ENCODE measurements at regions not wholly inside any gene's neighbourhood (a gene's known extent, or its start where the extent isn't known, plus 50 kb on each side); places are given as distances from the start of the nearest gene placed in this dataset.

DNA sequence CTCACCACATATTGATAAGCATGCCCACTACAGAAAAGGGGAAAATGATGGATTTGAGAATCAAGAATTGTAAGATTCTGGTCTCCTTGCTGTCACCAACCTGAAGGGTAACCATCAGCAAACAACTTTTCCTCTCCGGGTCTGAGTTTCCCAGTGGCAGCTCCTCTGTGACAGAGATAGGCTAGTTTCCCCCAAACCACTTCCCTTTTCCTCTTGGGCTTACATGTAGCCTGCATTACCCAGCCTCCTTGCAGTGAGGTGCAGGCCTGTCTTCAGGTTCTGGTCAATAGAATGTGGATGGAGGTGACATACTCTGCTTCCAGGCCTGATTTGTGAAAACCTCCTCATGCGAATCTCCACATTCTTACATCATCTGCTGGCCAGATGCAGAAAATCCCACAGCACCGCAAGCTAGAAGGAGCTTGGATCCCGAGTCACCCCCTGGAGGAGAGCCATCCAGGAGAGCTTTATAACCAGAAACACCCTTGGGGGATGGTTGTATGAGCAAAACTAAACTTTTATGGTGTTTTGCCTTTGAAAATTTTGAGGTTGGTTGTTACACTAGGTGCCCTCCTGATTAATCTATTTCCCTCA is 206.1 kb downstream of the RGS3 start:
- H2BK15ac ChIP-seq (ENCODE audit: low read length), result no peak overlapping the region
- no peaks in the 10 kb centered on the region for H4K20me1 ChIP-seq (replicated peaks in 1 of 2; ENCODE audit: control insufficient read depth in 1 of 2, insufficient read depth in 2 of 2, low read length in 2 of 2)
- H3K79me2 ChIP-seq (ENCODE audit: control insufficient read depth in 1 of 2, insufficient read depth in 2 of 2, low read length in 2 of 2), result no peaks in the 10 kb centered on the region
- no peak overlapping the region for H3K18ac ChIP-seq (ENCODE audit: extremely low read depth, low read length)
- no peak overlapping the region for H3K14ac ChIP-seq (ENCODE audit: insufficient read length)
- no peak overlapping the region for H3K56ac ChIP-seq (replicated peaks; ENCODE audit: insufficient read length, low read depth, low read length)
- H3K9ac ChIP-seq (replicated peaks in 1 of 4; ENCODE audit: extremely low read depth in 1 of 4, low read depth in 3 of 4, low read length in 3 of 4), result no peak overlapping the region
- CTCF ChIA-PET (ENCODE audit: partially characterized antibody), result interaction anchor here (0.8 to 5.6 kb wide), 4 partner anchors 9 to 407 kb away, joined by 3 to 47 read pairs (median 4); no protein-coding TSS in a partner anchor
- H4K5ac ChIP-seq (ENCODE audit: insufficient read length, low read depth, low read length), result no peak overlapping the region
- no peaks in the 10 kb centered on the region for H3K27me3 ChIP-seq (replicated peaks in 1 of 4; ENCODE audit: control insufficient read depth in 3 of 4, extremely low read depth in 1 of 4, insufficient read depth in 3 of 4, low read length in 3 of 4)
- H3K23ac ChIP-seq (ENCODE audit: insufficient read length), result no peak overlapping the region
- H3K23me2 ChIP-seq (ENCODE audit: low read depth, low read length), result no peaks in the 10 kb centered on the region
- no peak overlapping the region for H3K4me2 ChIP-seq (ENCODE audit: insufficient read depth in 1 of 2, low read depth in 2 of 2, low read length in 2 of 2)
- H4K8ac ChIP-seq (ENCODE audit: extremely low read depth, insufficient read depth, low read length), result no peak overlapping the region
- H4K91ac ChIP-seq (replicated peaks; ENCODE audit: insufficient read length, low read length), result no peak overlapping the region
- WGBS, 2 experiments (ENCODE audit: extremely low coverage in 1 of 2, insufficient coverage in 1 of 2, insufficient read length in 1 of 2, insufficient replicate concordance in 2 of 2, low coverage in 1 of 2, low lambda C conversion rate in 2 of 2, missing lambda C conversion rate in 1 of 2), result 76% methylated on average over 4 of the region's 4 CpGs; no CpG with 5 or more reads in 1 of the 2 experiments
- POLR2A ChIA-PET (ENCODE audit: partially characterized antibody), result no interaction called here
- no peak for TF ChIP-seq SIN3A (conservative IDR thresholded peaks at IDR 0.05 in 1 of 2, IDR thresholded peaks at IDR 0.05 in 1 of 2; ENCODE audit: low read depth in 1 of 2, low read length in 2 of 2)
- no peak for TF ChIP-seq JUN (IDR thresholded peaks at IDR 0.05; ENCODE audit: low read depth, low read length)
- TF ChIP-seq, protein P1, sequence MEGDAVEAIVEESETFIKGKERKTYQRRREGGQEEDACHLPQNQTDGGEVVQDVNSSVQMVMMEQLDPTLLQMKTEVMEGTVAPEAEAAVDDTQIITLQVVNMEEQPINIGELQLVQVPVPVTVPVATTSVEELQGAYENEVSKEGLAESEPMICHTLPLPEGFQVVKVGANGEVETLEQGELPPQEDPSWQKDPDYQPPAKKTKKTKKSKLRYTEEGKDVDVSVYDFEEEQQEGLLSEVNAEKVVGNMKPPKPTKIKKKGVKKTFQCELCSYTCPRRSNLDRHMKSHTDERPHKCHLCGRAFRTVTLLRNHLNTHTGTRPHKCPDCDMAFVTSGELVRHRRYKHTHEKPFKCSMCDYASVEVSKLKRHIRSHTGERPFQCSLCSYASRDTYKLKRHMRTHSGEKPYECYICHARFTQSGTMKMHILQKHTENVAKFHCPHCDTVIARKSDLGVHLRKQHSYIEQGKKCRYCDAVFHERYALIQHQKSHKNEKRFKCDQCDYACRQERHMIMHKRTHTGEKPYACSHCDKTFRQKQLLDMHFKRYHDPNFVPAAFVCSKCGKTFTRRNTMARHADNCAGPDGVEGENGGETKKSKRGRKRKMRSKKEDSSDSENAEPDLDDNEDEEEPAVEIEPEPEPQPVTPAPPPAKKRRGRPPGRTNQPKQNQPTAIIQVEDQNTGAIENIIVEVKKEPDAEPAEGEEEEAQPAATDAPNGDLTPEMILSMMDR (IDR thresholded peaks at IDR 0.05; ENCODE audit: control extremely low read depth in 1 of 3, insufficient read depth in 1 of 3, low read depth in 1 of 3, low read length in 3 of 3), result no peak
- TF ChIP-seq ZNF274 (IDR thresholded peaks at IDR 0.05; ENCODE audit: borderline replicate concordance, extremely low read depth, low read length), result no peak
- TF ChIP-seq BRCA1 (IDR thresholded peaks at IDR 0.05; ENCODE audit: low read depth, low read length), result no peak
- no peak for TF ChIP-seq NANOG (IDR thresholded peaks at IDR 0.05; ENCODE audit: insufficient read depth, low read depth, low read length, poor library complexity, severe bottlenecking)
- H3K79me1 ChIP-seq (ENCODE audit: low read depth, low read length), result no peaks in the 10 kb centered on the region
- no peak overlapping the region for H2BK120ac ChIP-seq (replicated peaks; ENCODE audit: low read depth, low read length)
- H3K4me1 ChIP-seq (replicated peaks in 1 of 4; ENCODE audit: control insufficient read depth in 3 of 4, insufficient read depth in 4 of 4, low read length in 3 of 4), result peaks cover 0 to 6% (median 0%) of the 10 kb centered on the region in 4 experiments; a peak in 1 of 7 replicates
- H2BK20ac ChIP-seq (ENCODE audit: low read length), result no peak overlapping the region
- no peak overlapping the region for H2BK5ac ChIP-seq (ENCODE audit: low read depth, low read length)
- H3K9me3 ChIP-seq (ENCODE audit: insufficient read depth in 2 of 2, low read depth in 1 of 2, low read length in 1 of 2), result no peaks in the 10 kb centered on the region
- no peak overlapping the region for H2AK5ac ChIP-seq (ENCODE audit: low read depth, low read length)
- H3K4ac ChIP-seq (replicated peaks; ENCODE audit: insufficient read length, low read depth, low read length), result no peak overlapping the region
- no peaks in the 10 kb centered on the region for H3K36me3 ChIP-seq (ENCODE audit: control insufficient read depth in 2 of 4, insufficient read depth in 4 of 4, low read length in 3 of 4)
- FAIRE-seq (no peak), DNase-seq (ENCODE audit: low read depth in 1 of 2, low spot score in 2 of 2) (no peak)
- H2AFZ ChIP-seq (ENCODE audit: low read length), result peak overlapping the region; percentile 62; the same call in 1 of the 2 replicates
- H3K4me3 ChIP-seq (ENCODE audit: extremely low read depth in 1 of 4, insufficient read depth in 2 of 4, low read depth in 3 of 4, low read length in 4 of 4), result no peak overlapping the region
- no peak overlapping the region for H3K27ac ChIP-seq (ENCODE audit: low read depth, low read length)
- H2BK12ac ChIP-seq (ENCODE audit: low read depth, low read length), result no peak overlapping the region
